Neural progenitor cell (in vitro differentiated cells): ENCODE measurements at regions not wholly inside any gene's neighbourhood (a gene's known extent, or its start where the extent isn't known, plus 50 kb on each side); places are given as distances from the start of the nearest gene placed in this dataset.
A peak's percentile ranks its signal among the peaks of the same experiment; 100 is the strongest.

ENCODE experiments used
- DNase-seq: peaks from one replicate; pipeline ENCODE4 v3.0.0-alpha.2; 2016; ENCODE audit warnings: low spot score
- H2AFZ ChIP-seq: fragments of 200-600 bp; sonication (generic); replicated peaks from 2 replicates; pipeline ENCODE4 v1.6.1; 2016; ENCODE audit warnings: antibody characterized with exemption
- H3F3A ChIP-seq: fragments of 200-600 bp; sonication (generic); 2 replicates; pipeline ENCODE4 v1.6.1; 2016; ENCODE audit warnings: antibody characterized with exemption, low read depth
- H3K27ac ChIP-seq: fragments of 200-600 bp; sonication (generic); 2 replicates; pipeline ENCODE4 v1.5.1; 2016; ENCODE audit warnings: mild to moderate bottlenecking
- H3K27me3 ChIP-seq: fragments of 200-600 bp; sonication (generic); 2 replicates; pipeline ENCODE4 v1.6.1; 2016; ENCODE audit warnings: mild to moderate bottlenecking, moderate library complexity
- H3K36me3 ChIP-seq: fragments of 200-600 bp; sonication (generic); 2 replicates; pipeline ENCODE4 v1.5.1; 2016
- H3K4me1 ChIP-seq: fragments of 200-600 bp; sonication (generic); 2 replicates; pipeline ENCODE4 v1.6.1; 2016; ENCODE audit warnings: mixed run types
- H3K4me2 ChIP-seq: fragments of 200-600 bp; sonication (generic); 2 replicates; pipeline ENCODE4 v1.6.1; 2016
- H3K4me3 ChIP-seq: fragments of 200-600 bp; sonication (generic); 2 replicates; pipeline ENCODE4 v1.5.1; 2016
- H3K79me2 ChIP-seq: fragments of 200-600 bp; sonication (generic); 2 replicates; pipeline ENCODE4 v1.6.1; 2016; ENCODE audit warnings: low read depth
- H3K9ac ChIP-seq: fragments of 200-600 bp; sonication (generic); 2 replicates; pipeline ENCODE4 v1.6.1; 2016
- H3K9me3 ChIP-seq: fragments of 200-600 bp; sonication (generic); 2 replicates; pipeline ENCODE4 v1.5.1; 2016; ENCODE audit warnings: low read depth
- H4K20me1 ChIP-seq: fragments of 200-600 bp; sonication (generic); 2 replicates; pipeline ENCODE4 v1.6.1; 2016; ENCODE audit warnings: low read depth
- H3K27ac Mint-ChIP-seq: 3 replicates; pipeline ENCODE4 v1.8.0; 2021; ENCODE audit warnings: mixed read lengths
- H3K27me3 Mint-ChIP-seq: 2 replicates; pipeline ENCODE4 v1.8.0; 2022; ENCODE audit warnings: low read depth, mild to moderate bottlenecking, inconsistent platforms, moderate library complexity, mixed read lengths; ENCODE audit not compliant: insufficient read depth
- H3K36me3 Mint-ChIP-seq: 3 replicates; pipeline ENCODE4 v1.8.0; 2021; ENCODE audit warnings: mixed read lengths
- H3K4me1 Mint-ChIP-seq: 3 replicates; pipeline ENCODE4 v1.8.0; 2021; ENCODE audit warnings: mixed read lengths
- H3K4me3 Mint-ChIP-seq: 3 replicates; pipeline ENCODE4 v1.8.0; 2021; ENCODE audit warnings: mild to moderate bottlenecking, moderate library complexity, mixed read lengths
- H3K9me3 Mint-ChIP-seq: 3 replicates; pipeline ENCODE4 v1.8.0; 2020; ENCODE audit warnings: mixed read lengths
- EZH2 ChIP-seq: fragments of 200-600 bp; sonication (generic); IDR thresholded peaks from 2 replicates; pipeline ENCODE4 v1.6.1; 2017; ENCODE audit warnings: antibody characterized with exemption, mild to moderate bottlenecking, moderate library complexity
- EZH2phosphoT487 ChIP-seq: fragments of 200-600 bp; sonication (generic); IDR thresholded peaks from 2 replicates; pipeline ENCODE4 v1.6.1; 2017; ENCODE audit warnings: antibody characterized with exemption
- TF ChIP-seq, protein P1 (sequence below): fragments of 200-600 bp; sonication (generic); IDR thresholded peaks from 2 replicates; pipeline ENCODE4 v1.5.1; 2017; ENCODE audit warnings: antibody characterized with exemption, mild to moderate bottlenecking

GRCh38 chr22:47645450-47645914 lies 883.0 kb downstream of the TBC1D22A start:
- H3K27me3 Mint-ChIP-seq = no peaks in the 10 kb centered on the region

GRCh38 chr22:47634347-47634746 lies 871.9 kb downstream of the TBC1D22A start:
- Histone ChIP-seq H3K9me3 (no peaks in the 10 kb centered on the region), H2AFZ (no peak overlapping the region), H3K27ac (no peak overlapping the region), H3K79me2 (no peaks in the 10 kb centered on the region), H3K4me1 (no peaks in the 10 kb centered on the region), H3K27me3 (no peaks in the 10 kb centered on the region), H3K4me2 (no peak overlapping the region), H3K9ac (no peak overlapping the region), H3F3A (no peaks in the 10 kb centered on the region), H3K36me3 (no peaks in the 10 kb centered on the region), H4K20me1 (no peaks in the 10 kb centered on the region), H3K4me3 (no peak overlapping the region)
- Mint-ChIP-seq H3K9me3 (peaks cover 20% of the 10 kb centered on the region), H3K27ac (no peak overlapping the region), H3K4me1 (peaks cover 5% of the 10 kb centered on the region), H3K4me3 (no peak overlapping the region), H3K36me3 (no peaks in the 10 kb centered on the region), H3K27me3 (peaks cover 6% of the 10 kb centered on the region)
- DNase-seq = peak; percentile 26
- TF ChIP-seq EZH2phosphoT487 = no peak
- TF ChIP-seq, protein P1, sequence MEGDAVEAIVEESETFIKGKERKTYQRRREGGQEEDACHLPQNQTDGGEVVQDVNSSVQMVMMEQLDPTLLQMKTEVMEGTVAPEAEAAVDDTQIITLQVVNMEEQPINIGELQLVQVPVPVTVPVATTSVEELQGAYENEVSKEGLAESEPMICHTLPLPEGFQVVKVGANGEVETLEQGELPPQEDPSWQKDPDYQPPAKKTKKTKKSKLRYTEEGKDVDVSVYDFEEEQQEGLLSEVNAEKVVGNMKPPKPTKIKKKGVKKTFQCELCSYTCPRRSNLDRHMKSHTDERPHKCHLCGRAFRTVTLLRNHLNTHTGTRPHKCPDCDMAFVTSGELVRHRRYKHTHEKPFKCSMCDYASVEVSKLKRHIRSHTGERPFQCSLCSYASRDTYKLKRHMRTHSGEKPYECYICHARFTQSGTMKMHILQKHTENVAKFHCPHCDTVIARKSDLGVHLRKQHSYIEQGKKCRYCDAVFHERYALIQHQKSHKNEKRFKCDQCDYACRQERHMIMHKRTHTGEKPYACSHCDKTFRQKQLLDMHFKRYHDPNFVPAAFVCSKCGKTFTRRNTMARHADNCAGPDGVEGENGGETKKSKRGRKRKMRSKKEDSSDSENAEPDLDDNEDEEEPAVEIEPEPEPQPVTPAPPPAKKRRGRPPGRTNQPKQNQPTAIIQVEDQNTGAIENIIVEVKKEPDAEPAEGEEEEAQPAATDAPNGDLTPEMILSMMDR = peak; percentile 31

More at GRCh38 chr22:47645450-47645914, 883.0 kb downstream of the TBC1D22A start:
- H3K36me3 ChIP-seq = no peaks in the 10 kb centered on the region
- Mint-ChIP-seq H3K36me3 (no peaks in the 10 kb centered on the region), H3K4me3 (no peak overlapping the region), H3K4me1 (no peaks in the 10 kb centered on the region), H3K27ac (no peak overlapping the region), H3K9me3 (no peaks in the 10 kb centered on the region)
- H3K4me3 ChIP-seq = no peak overlapping the region
- no peaks in the 10 kb centered on the region for H3K4me1 ChIP-seq
- no peaks in the 10 kb centered on the region for H3K9me3 ChIP-seq
- H3K27ac ChIP-seq = no peak overlapping the region
- H2AFZ ChIP-seq = no peak overlapping the region
- no peak overlapping the region for H3K9ac ChIP-seq
- H3F3A ChIP-seq = no peaks in the 10 kb centered on the region
- H3K27me3 ChIP-seq = no peaks in the 10 kb centered on the region
- TF ChIP-seq EZH2 (no peak), EZH2phosphoT487 (no peak)
- TF ChIP-seq, protein P1 = no peak
- H3K79me2 ChIP-seq = no peaks in the 10 kb centered on the region
- H4K20me1 ChIP-seq = no peaks in the 10 kb centered on the region
- H3K4me2 ChIP-seq = no peak overlapping the region
- DNase-seq = no peak

DNA sequence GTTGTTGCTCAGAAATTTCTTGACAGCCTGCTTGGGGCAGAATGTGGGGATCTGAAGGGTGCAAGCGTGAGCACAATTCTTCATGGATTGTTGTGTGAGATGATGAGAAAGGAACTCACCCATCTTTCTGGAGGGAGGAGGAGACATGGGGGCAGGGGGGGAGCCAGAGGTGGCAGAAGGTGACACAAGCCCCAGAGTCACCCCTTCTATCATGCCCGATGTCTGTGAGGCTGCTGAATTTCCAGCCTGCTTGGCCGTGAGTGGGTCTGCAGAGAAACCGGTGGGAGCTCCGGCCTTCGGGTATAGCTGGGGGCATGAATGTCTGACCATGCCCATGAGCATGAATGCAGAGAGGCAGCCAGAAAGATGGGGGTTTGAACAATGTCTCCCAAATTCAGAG lies 870.7 kb downstream of the TBC1D22A start:
- no peaks in the 10 kb centered on the region for H3K27me3 ChIP-seq
- H3K4me3 ChIP-seq = no peak overlapping the region
- no peaks in the 10 kb centered on the region for H3K79me2 ChIP-seq
- peaks cover 3% of the 10 kb centered on the region for H3F3A ChIP-seq
- DNase-seq = no peak
- no peak overlapping the region for H3K9ac ChIP-seq
- no peak overlapping the region for H3K4me3 Mint-ChIP-seq
- H3K4me1 Mint-ChIP-seq = peaks cover 5% of the 10 kb centered on the region
- no peaks in the 10 kb centered on the region for H3K36me3 Mint-ChIP-seq
- H3K27me3 Mint-ChIP-seq = peaks cover 6% of the 10 kb centered on the region
- H3K9me3 ChIP-seq = no peaks in the 10 kb centered on the region
- no peak overlapping the region for H3K27ac ChIP-seq
- H2AFZ ChIP-seq = no peak overlapping the region
- no peak overlapping the region for H3K4me2 ChIP-seq
- TF ChIP-seq EZH2phosphoT487 = no peak
- TF ChIP-seq, protein P1 = no peak
- TF ChIP-seq EZH2 = no peak
- H3K4me1 ChIP-seq = no peaks in the 10 kb centered on the region
- no peak overlapping the region for H3K27ac Mint-ChIP-seq
- H4K20me1 ChIP-seq = no peaks in the 10 kb centered on the region
- H3K9me3 Mint-ChIP-seq = peaks cover 12% of the 10 kb centered on the region
- no peaks in the 10 kb centered on the region for H3K36me3 ChIP-seq
